IMR-90 (cell line): ENCODE measurements at regions not wholly inside any gene's neighbourhood (a gene's known extent, or its start where the extent isn't known, plus 50 kb on each side); places are given as distances from the start of the nearest gene placed in this dataset.

Experiments
- ATAC-seq: fragments of 200-7000 bp; cut with Tn5 transposase; 2 replicates; pipeline ENCODE4 v1.9.1; 2020; ENCODE audit warnings: low read depth, mild to moderate bottlenecking, moderate library complexity
- BruUV-seq: library from RNA; stranded (reverse); fragments of 400-500 nt; replicated peaks from 2 replicates; lab custom pipeline; 2021; lab: Mats Ljungman, UMichigan
- CTCF ChIA-PET: fragments of 300-600 bp; formaldehyde crosslinking; extraction: SDS; loops from one replicate; lab custom pipeline; 2021; ENCODE audit warnings: antibody characterized with exemption; lab: Yijun Ruan, JAX
- POLR2A ChIA-PET: fragments of 300-600 bp; sonication (Branson Sonifier 250); formaldehyde crosslinking; loops from one replicate; lab custom pipeline; 2022; ENCODE audit warnings: antibody characterized with exemption; ENCODE audit not compliant: unreplicated experiment; lab: Charles Lee
- DNase-seq: peaks from one replicate; pipeline ENCODE4 v3.0.0; 2013
- H2AFZ ChIP-seq: replicated peaks from 2 replicates; pipeline ENCODE3; 2013; ENCODE audit warnings: low read length, mild to moderate bottlenecking; ENCODE audit not compliant: poor library complexity
- H2AK5ac ChIP-seq: 2 replicates; pipeline ENCODE4 v1.6.1; 2013; ENCODE audit warnings: low read depth, low read length, inconsistent platforms
- H2AK9ac ChIP-seq: replicated peaks from 2 replicates; pipeline ENCODE3; 2013; ENCODE audit warnings: mild to moderate bottlenecking, low read depth, low read length, moderate library complexity; ENCODE audit not compliant: poor library complexity
- H2BK120ac ChIP-seq: 2 replicates; pipeline ENCODE4 v1.6.1; 2013; ENCODE audit warnings: low read depth, low read length, inconsistent platforms
- H2BK15ac ChIP-seq: 3 replicates; pipeline ENCODE4 v1.6.1; 2013; ENCODE audit warnings: low read depth, low read length, inconsistent platforms
- H2BK20ac ChIP-seq: 2 replicates; pipeline ENCODE4 v1.6.1; 2013; ENCODE audit warnings: low read depth, mild to moderate bottlenecking, inconsistent platforms, low read length, moderate library complexity
- H2BK5ac ChIP-seq: 2 replicates; pipeline ENCODE4 v1.6.1; 2013; ENCODE audit warnings: mild to moderate bottlenecking, low read depth, low read length, inconsistent platforms; ENCODE audit not compliant: poor library complexity, severe bottlenecking
- H3K14ac ChIP-seq: replicated peaks from 2 replicates; pipeline ENCODE4 v1.6.1; 2013; ENCODE audit warnings: low read depth, low read length, inconsistent platforms
- H3K18ac ChIP-seq: 2 replicates; pipeline ENCODE4 v1.6.1; 2013; ENCODE audit warnings: low read depth, low read length, control low read depth
- H3K23ac ChIP-seq: 2 replicates; pipeline ENCODE4 v1.6.1; 2013; ENCODE audit warnings: low read depth, low read length, inconsistent platforms
- H3K27ac ChIP-seq: 2 replicates; pipeline ENCODE4 v1.5.1; 2013; ENCODE audit warnings: mild to moderate bottlenecking, control low read depth, low read length; ENCODE audit not compliant: insufficient read depth
- H3K27me3 ChIP-seq: 2 replicates; pipeline ENCODE4 v1.6.1; 2013; ENCODE audit warnings: low read length; ENCODE audit not compliant: control insufficient read depth, insufficient read depth
- H3K36me3 ChIP-seq: 2 replicates; pipeline ENCODE4 v1.6.1; 2013; ENCODE audit warnings: low read length, mixed read lengths; ENCODE audit not compliant: control insufficient read depth, insufficient read depth
- H3K4ac ChIP-seq: 2 replicates; pipeline ENCODE4 v1.6.1; 2013; ENCODE audit warnings: low read depth, low read length, inconsistent platforms
- H3K4me1 ChIP-seq: 2 replicates; pipeline ENCODE4 v1.6.1; 2013; ENCODE audit warnings: low read length, mixed read lengths; ENCODE audit not compliant: control insufficient read depth, insufficient read depth
- H3K4me2 ChIP-seq: 2 replicates; pipeline ENCODE4 v1.6.1; 2013; ENCODE audit warnings: low read depth, mild to moderate bottlenecking, control low read depth, low read length, moderate library complexity
- H3K4me3 ChIP-seq: 2 replicates; pipeline ENCODE4 v1.5.1; 2013; ENCODE audit warnings: low read depth, mild to moderate bottlenecking, control low read depth, low read length, moderate library complexity; ENCODE audit not compliant: insufficient read depth
- H3K56ac ChIP-seq: 2 replicates; pipeline ENCODE4 v1.6.1; 2013; ENCODE audit warnings: low read length, inconsistent platforms; ENCODE audit not compliant: insufficient read depth; ENCODE audit errors: extremely low read depth
- H3K79me1 ChIP-seq, 2 experiments: 2 replicates each; pipeline ENCODE4 v1.6.1; 2013; ENCODE audit warnings: low read length in 2 of 2, inconsistent platforms in 1 of 2, low read depth in 1 of 2
- H3K9ac ChIP-seq: 2 replicates; pipeline ENCODE4 v1.6.1; 2013; ENCODE audit warnings: low read depth, low read length, control low read depth
- H3K9me1 ChIP-seq: 2 replicates; pipeline ENCODE4 v1.6.1; 2013; ENCODE audit warnings: low read length, inconsistent platforms; ENCODE audit not compliant: insufficient read depth
- H3K9me3 ChIP-seq: 2 replicates; pipeline ENCODE4 v1.6.1; 2013; ENCODE audit warnings: low read length; ENCODE audit not compliant: control insufficient read depth, insufficient read depth
- H4K20me1 ChIP-seq: 2 replicates; pipeline ENCODE4 v1.6.1; 2013; ENCODE audit warnings: low read length, inconsistent platforms; ENCODE audit not compliant: insufficient read depth
- H4K5ac ChIP-seq: 2 replicates; pipeline ENCODE4 v1.6.1; 2013; ENCODE audit warnings: mild to moderate bottlenecking, low read depth, low read length, control low read depth
- H4K8ac ChIP-seq, 2 experiments: 2 replicates each; pipeline ENCODE4 v1.6.1; 2013; ENCODE audit warnings: low read depth in 2 of 2, low read length in 2 of 2, control low read depth in 1 of 2, inconsistent platforms in 1 of 2
- H4K91ac ChIP-seq: 2 replicates; pipeline ENCODE4 v1.6.1; 2013; ENCODE audit warnings: low read depth, low read length, inconsistent platforms; ENCODE audit not compliant: insufficient read depth
- BHLHE40 ChIP-seq: fragments of 150-350 bp; IDR thresholded peaks from 2 replicates; pipeline ENCODE4 v1.6.1; 2016; ENCODE audit warnings: mild to moderate bottlenecking, low read depth, low read length
- CEBPB ChIP-seq: IDR thresholded peaks from 2 replicates; pipeline ENCODE4 v1.6.1; 2012; ENCODE audit warnings: low read depth, low read length, improper control_type of control experiment
- CHD1 ChIP-seq: IDR thresholded peaks from 2 replicates; pipeline ENCODE4 v1.6.1; 2012; ENCODE audit warnings: low read depth, low read length, improper control_type of control experiment
- FOS ChIP-seq: fragments of 150-350 bp; IDR thresholded peaks from 2 replicates; pipeline ENCODE4 v1.6.1; 2016; ENCODE audit warnings: low read depth, low read length
- MAFK ChIP-seq: IDR thresholded peaks from 2 replicates; pipeline ENCODE4 v1.6.1; 2012; ENCODE audit warnings: low read depth, low read length, improper control_type of control experiment
- MAZ ChIP-seq: IDR thresholded peaks from 2 replicates; pipeline ENCODE4 v1.6.1; 2012; ENCODE audit warnings: low read depth, mild to moderate bottlenecking, low read length, improper control_type of control experiment, moderate library complexity, borderline replicate concordance
- MXI1 ChIP-seq: IDR thresholded peaks from 2 replicates; pipeline ENCODE4 v1.6.1; 2012; ENCODE audit warnings: low read depth, mild to moderate bottlenecking, low read length, moderate library complexity, borderline replicate concordance
- NFE2L2 ChIP-seq: fragments of 150-350 bp; IDR thresholded peaks from 2 replicates; pipeline ENCODE4 v1.6.1; 2016; ENCODE audit warnings: low read depth, mild to moderate bottlenecking, low read length
- POLR2A ChIP-seq: IDR thresholded peaks from 2 replicates; pipeline ENCODE4 v1.6.1; 2012; ENCODE audit warnings: mild to moderate bottlenecking, low read depth, low read length
- RAD21 ChIP-seq: IDR thresholded peaks from 2 replicates; pipeline ENCODE4 v1.6.1; 2012; ENCODE audit warnings: low read length, improper control_type of control experiment
- RCOR1 ChIP-seq: IDR thresholded peaks from 2 replicates; pipeline ENCODE4 v1.6.1; 2012; ENCODE audit warnings: mild to moderate bottlenecking, low read length, improper control_type of control experiment; ENCODE audit not compliant: insufficient replicate concordance
- RFX5 ChIP-seq: IDR thresholded peaks from 2 replicates; pipeline ENCODE4 v1.8.0; 2012; ENCODE audit warnings: low read depth, mild to moderate bottlenecking, low read length, moderate library complexity
- SMC3 ChIP-seq: fragments of 150-350 bp; IDR thresholded peaks from 2 replicates; pipeline ENCODE4 v1.6.1; 2016; ENCODE audit warnings: low read depth, mild to moderate bottlenecking, antibody characterized with exemption, low read length, moderate library complexity
- WGBS, 2 experiments: methylation state at CpG; one replicate each; pipeline versions ENCODE4 v1.1.5 to v1.1.7; 2013; ENCODE audit warnings: missing lambda C conversion rate in 2 of 2; ENCODE audit not compliant: insufficient read length in 1 of 2; ENCODE audit errors: extremely low coverage in 2 of 2; 5-methylcytosine and 5-hydroxymethylcytosine counted together
- dilution Hi-C: fragments of 300-500 bp; cut with HindIII; formaldehyde crosslinking; loops from one replicate; pipeline ENCODE4 v1.14.3; 2018; ENCODE audit warnings: low sequenced_read_pairs; ENCODE audit not compliant: unreplicated experiment
- in situ Hi-C: fragments of 300-500 bp; cut with MboI; formaldehyde crosslinking; loops from 3 replicates; pipeline ENCODE4 v1.14.3; 2019; ENCODE audit warnings: low sequenced_read_pairs, inconsistent platforms, mixed read lengths
- intact Hi-C: fragments of 100-400 bp; cut with micrococcal nuclease; formaldehyde crosslinking; loops from 2 replicates; pipeline ENCODE4 v1.10.0; 2022
- TF ChIP-seq, protein P1 (sequence below): fragments of 150-350 bp; IDR thresholded peaks from 2 replicates; pipeline ENCODE4 v1.6.1; 2016; ENCODE audit warnings: low read depth, mild to moderate bottlenecking, low read length, moderate library complexity, borderline replicate concordance
- TF ChIP-seq, protein P2 (sequence below): fragments of 150-350 bp; IDR thresholded peaks from 2 replicates; pipeline ENCODE4 v1.6.1; 2017; ENCODE audit warnings: mild to moderate bottlenecking, antibody characterized with exemption, low read length, low read depth
- TF ChIP-seq, protein P3 (sequence below): conservative IDR thresholded peaks from 2 replicates; pipeline ENCODE4 v1.5.1; 2012; ENCODE audit warnings: mild to moderate bottlenecking, low read depth, low read length, improper control_type of control experiment

DNA sequence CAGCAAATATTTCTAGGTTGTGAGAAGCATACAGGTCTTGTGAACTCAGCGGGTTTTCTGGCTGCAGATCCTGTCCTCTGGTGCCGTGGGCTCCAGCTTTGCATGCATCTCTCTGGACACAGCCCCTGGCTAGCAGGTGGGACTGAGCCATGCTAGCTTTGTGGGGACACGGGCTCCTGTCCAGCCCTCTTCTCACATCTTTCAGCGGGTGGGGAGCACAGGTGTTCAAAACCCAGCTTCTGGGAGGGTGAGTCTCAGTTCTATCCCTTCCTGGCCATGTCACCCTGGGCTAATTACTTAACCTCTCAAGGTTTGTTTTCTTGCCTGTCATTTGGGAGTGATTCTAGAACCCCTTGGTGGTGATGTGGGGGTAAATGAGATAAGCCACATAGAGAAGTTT lies 162.3 kb downstream of the ICE1 start:
- Histone ChIP-seq H4K20me1 (no peaks in the 10 kb centered on the region), H3K14ac (no peak overlapping the region), H3K9me3 (peaks cover 26% of the 10 kb centered on the region), H2AK9ac (no peak overlapping the region), H3K27me3 (no peaks in the 10 kb centered on the region), H3K4me2 (no peak overlapping the region), H3K27ac (no peak overlapping the region), H3K4ac (no peak overlapping the region), H2BK15ac (no peak overlapping the region), H2AK5ac (no peak overlapping the region), H3K23ac (no peak overlapping the region), H3K56ac (no peak overlapping the region), H3K9ac (no peak overlapping the region), H3K18ac (no peak overlapping the region), H4K8ac (no peak overlapping the region), H3K36me3 (no peaks in the 10 kb centered on the region), H4K5ac (no peak overlapping the region), H3K9me1 (no peaks in the 10 kb centered on the region), H2BK20ac (no peak overlapping the region), H2BK120ac (no peak overlapping the region), H2AFZ (no peak overlapping the region), H2BK5ac (no peak overlapping the region), H3K4me1 (no peaks in the 10 kb centered on the region), H3K4me3 (no peak overlapping the region), H4K91ac (no peak overlapping the region), H3K79me1 (no peaks in the 10 kb centered on the region)
- no peak for TF ChIP-seq CEBPB
- no peak for TF ChIP-seq RAD21
- no peak for TF ChIP-seq MXI1
- no peak for TF ChIP-seq RFX5
- TF ChIP-seq, protein P1, sequence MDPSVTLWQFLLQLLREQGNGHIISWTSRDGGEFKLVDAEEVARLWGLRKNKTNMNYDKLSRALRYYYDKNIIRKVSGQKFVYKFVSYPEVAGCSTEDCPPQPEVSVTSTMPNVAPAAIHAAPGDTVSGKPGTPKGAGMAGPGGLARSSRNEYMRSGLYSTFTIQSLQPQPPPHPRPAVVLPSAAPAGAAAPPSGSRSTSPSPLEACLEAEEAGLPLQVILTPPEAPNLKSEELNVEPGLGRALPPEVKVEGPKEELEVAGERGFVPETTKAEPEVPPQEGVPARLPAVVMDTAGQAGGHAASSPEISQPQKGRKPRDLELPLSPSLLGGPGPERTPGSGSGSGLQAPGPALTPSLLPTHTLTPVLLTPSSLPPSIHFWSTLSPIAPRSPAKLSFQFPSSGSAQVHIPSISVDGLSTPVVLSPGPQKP: no peak
- no peak for TF ChIP-seq FOS
- TF ChIP-seq CHD1: no peak
- TF ChIP-seq, protein P2, sequence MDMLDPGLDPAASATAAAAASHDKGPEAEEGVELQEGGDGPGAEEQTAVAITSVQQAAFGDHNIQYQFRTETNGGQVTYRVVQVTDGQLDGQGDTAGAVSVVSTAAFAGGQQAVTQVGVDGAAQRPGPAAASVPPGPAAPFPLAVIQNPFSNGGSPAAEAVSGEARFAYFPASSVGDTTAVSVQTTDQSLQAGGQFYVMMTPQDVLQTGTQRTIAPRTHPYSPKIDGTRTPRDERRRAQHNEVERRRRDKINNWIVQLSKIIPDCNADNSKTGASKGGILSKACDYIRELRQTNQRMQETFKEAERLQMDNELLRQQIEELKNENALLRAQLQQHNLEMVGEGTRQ: no peak
- TF ChIP-seq MAFK: no peak
- no peak for TF ChIP-seq POLR2A
- TF ChIP-seq RCOR1: no peak
- no peak for TF ChIP-seq SMC3
- TF ChIP-seq, protein P3, sequence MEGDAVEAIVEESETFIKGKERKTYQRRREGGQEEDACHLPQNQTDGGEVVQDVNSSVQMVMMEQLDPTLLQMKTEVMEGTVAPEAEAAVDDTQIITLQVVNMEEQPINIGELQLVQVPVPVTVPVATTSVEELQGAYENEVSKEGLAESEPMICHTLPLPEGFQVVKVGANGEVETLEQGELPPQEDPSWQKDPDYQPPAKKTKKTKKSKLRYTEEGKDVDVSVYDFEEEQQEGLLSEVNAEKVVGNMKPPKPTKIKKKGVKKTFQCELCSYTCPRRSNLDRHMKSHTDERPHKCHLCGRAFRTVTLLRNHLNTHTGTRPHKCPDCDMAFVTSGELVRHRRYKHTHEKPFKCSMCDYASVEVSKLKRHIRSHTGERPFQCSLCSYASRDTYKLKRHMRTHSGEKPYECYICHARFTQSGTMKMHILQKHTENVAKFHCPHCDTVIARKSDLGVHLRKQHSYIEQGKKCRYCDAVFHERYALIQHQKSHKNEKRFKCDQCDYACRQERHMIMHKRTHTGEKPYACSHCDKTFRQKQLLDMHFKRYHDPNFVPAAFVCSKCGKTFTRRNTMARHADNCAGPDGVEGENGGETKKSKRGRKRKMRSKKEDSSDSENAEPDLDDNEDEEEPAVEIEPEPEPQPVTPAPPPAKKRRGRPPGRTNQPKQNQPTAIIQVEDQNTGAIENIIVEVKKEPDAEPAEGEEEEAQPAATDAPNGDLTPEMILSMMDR: no peak
- TF ChIP-seq BHLHE40: no peak
- no peak for TF ChIP-seq NFE2L2
- no peak for TF ChIP-seq MAZ
- BruUV-seq: no TSS peak
- intact Hi-C loops (no loop called here), in situ Hi-C loops (no loop called here), dilution Hi-C loops (no loop called here)
- ChIA-PET POLR2A (no interaction called here), CTCF (no interaction called here)
- 29% methylated on average over 2 of the region's 4 CpGs; no CpG with 5 or more reads in 1 of the 2 experiments for WGBS, 2 experiments
- ATAC-seq: no peak
- DNase-seq: no peak
